A673 (cell line): ENCODE measurements at regions not wholly inside any gene's neighbourhood (a gene's known extent, or its start where the extent isn't known, plus 50 kb on each side); places are given as distances from the start of the nearest gene placed in this dataset.

Source experiments
- CTCF ChIP-seq: fragments of 300-800, 200-600 bp; sonication (generic); conservative IDR thresholded peaks from 2 replicates; pipeline ENCODE4 v1.5.1; 2017; ENCODE audit warnings: low read depth, mild to moderate bottlenecking, antibody characterized with exemption, low read length, moderate library complexity, mixed read lengths
- EZH2 ChIP-seq: fragments of 200-600 bp; sonication (generic); IDR thresholded peaks from 2 replicates; pipeline ENCODE4 v1.6.1; 2017; ENCODE audit warnings: borderline replicate concordance, low read depth, mild to moderate bottlenecking, mixed read lengths, antibody characterized with exemption, low read length; ENCODE audit not compliant: poor library complexity, severe bottlenecking

- TF ChIP-seq CTCF (no peak), EZH2 (no peak)
Observed at GRCh38 chr9:88694625-88695024, 159.6 kb downstream of the NXNL2 start.
